Neural progenitor cell (in vitro differentiated cells): ENCODE measurements at regions not wholly inside any gene's neighbourhood (a gene's known extent, or its start where the extent isn't known, plus 50 kb on each side); places are given as distances from the start of the nearest gene placed in this dataset.

ENCODE experiments used
- CTCF ChIP-seq: fragments of 200-600 bp; sonication (generic); IDR thresholded peaks from 2 replicates; pipeline ENCODE4 v1.5.1; 2017; ENCODE audit warnings: antibody characterized with exemption, mild to moderate bottlenecking
- EZH2 ChIP-seq: fragments of 200-600 bp; sonication (generic); IDR thresholded peaks from 2 replicates; pipeline ENCODE4 v1.6.1; 2017; ENCODE audit warnings: antibody characterized with exemption, mild to moderate bottlenecking, moderate library complexity
- EZH2phosphoT487 ChIP-seq: fragments of 200-600 bp; sonication (generic); IDR thresholded peaks from 2 replicates; pipeline ENCODE4 v1.6.1; 2017; ENCODE audit warnings: antibody characterized with exemption

- no peak for TF ChIP-seq CTCF
- no peak for TF ChIP-seq EZH2phosphoT487
- no peak for TF ChIP-seq EZH2
Observed at GRCh38 chr2:195410074-195410671, 246.9 kb upstream of the SLC39A10 start.
